SK-N-DZ (cell line): ENCODE measurements at regions not wholly inside any gene's neighbourhood (a gene's known extent, or its start where the extent isn't known, plus 50 kb on each side); places are given as distances from the start of the nearest gene placed in this dataset.

Experiments
- DNase-seq: peaks from one replicate; pipeline ENCODE4 v3.0.0-alpha.2; 2015; ENCODE audit warnings: low spot score

- DNase-seq = no peak
Observed at GRCh38 chr10:28962768-28963167, 285.4 kb downstream of the BAMBI start.

GRCh38 chr10:28963539-28964221, 286.4 kb downstream of the BAMBI start:
- no peak for DNase-seq

GRCh38 chr10:28965937-28966336, 288.6 kb downstream of the BAMBI start:
- DNase-seq = peak; percentile 24

GRCh38 chr10:28967031-28967430, 289.7 kb downstream of the BAMBI start:
- no peak for DNase-seq

GRCh38 chr10:28969413-28969812, 292.1 kb downstream of the BAMBI start:
- DNase-seq = no peak

DNA sequence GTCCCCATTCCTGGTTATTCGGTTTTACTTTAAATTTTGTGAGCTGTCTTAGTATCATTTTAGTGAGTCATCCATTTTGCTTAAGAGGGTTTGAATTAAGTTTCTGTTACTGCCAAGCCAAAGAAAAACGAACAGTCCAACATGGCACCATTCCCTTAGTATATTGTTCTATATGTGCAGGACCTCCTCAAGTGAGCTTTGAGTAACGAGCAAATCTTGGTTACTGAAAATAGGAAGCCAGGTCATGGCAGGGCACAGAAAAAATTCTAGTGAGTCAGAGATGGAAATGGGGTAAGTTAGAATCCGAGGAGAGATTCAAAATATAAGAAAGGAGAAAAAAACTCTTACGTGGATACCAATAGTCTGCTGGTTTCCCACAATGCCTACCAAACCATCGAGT, 292.9 kb downstream of the BAMBI start:
- DNase-seq = no peak

DNA sequence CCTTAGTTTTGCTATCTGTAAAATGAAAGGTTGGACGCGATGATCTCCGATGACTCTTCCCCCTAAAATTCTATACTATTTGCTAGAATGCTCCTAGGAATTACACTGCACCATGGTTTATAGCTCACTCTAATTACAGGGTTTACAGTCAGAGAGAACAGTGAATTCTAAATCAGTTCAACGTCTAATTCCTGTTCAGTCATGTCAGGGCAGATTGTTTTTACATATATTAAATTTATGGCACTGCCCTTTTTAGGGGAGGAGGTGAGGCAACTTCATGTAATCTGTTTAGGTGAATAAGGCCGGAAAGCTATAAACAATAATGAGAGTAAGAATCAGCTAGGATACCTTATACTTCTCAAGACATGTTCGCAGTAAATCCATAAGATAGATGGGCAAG, 293.9 kb downstream of the BAMBI start:
- DNase-seq = no peak

DNA sequence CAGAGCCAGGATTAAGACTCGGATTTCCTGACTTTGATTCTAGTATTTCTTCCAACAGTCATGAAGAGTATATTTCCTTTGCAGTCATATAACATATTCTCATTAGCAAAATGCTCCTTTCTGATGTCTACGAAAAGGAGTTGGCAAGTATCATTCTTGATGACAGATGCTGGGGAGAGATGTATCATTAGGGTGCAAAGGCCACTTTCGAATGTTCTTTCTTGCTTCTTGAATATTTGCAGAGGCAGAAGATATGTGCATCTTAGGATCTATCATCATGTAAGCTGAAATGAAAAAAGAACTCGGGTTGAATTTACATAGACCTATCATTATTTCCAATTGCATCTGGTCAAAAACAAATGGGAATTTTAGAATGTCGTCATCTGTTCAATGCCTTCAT, 294.4 kb downstream of the BAMBI start:
- no peak for DNase-seq

DNA sequence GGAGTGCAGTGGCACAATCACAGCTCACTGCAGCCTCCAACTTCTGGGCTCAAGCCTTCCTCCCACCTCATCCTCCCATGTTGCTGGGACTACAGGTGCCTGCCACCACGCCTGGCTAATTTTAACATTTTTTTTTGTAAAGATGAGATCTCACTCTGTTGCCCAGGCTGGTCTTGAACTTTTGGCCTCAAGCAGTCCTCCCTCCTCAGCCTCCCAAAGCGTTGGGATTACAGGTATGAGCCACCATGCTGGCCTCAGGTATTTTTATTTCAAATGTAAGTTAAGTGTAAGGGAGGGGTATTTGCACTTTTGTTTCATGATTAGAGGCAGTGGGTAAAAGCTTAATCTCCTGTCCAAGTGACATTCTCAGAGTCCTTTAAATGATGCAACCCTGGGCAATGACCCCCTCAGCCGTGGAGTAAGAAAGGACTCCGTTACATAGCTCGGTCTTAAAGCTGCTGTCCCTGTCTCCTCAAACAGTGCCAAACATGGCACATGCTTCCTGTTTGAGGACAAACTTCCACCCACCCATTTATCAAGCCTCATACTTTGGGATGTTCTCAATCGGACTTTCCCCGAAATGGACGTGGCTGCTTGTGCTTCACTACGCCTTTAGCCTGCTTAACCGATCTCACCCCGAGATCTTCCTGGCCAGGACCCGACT, 296.1 kb downstream of the BAMBI start:
- DNase-seq = no peak

- DNase-seq = no peak
Observed at GRCh38 chr10:28975891-28976531, 298.7 kb downstream of the BAMBI start.

- no peak for DNase-seq
Observed at GRCh38 chr10:28977518-28977917, 300.2 kb downstream of the BAMBI start.

DNA sequence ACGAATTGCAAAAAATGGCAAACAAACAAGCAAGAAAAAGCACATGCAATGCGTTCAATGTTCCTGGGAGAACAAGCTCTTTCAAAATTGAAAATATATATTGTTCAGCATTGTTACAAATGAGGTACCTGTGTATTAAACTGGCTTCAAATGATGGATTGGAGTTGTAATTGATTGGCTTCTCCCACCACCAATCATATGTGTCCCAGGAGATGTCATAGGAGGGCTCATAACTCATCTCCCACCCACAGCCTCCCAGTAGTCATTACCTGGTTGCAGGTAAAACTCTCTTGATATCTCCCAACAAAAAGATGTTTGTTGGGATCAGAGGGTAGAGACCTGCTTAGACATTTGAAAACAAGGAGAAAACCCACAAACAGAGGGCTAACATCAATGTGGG, 302.9 kb downstream of the BAMBI start:
- no peak for DNase-seq

- DNase-seq = no peak
Observed at GRCh38 chr10:28981007-28981406, 303.7 kb downstream of the BAMBI start.

DNA sequence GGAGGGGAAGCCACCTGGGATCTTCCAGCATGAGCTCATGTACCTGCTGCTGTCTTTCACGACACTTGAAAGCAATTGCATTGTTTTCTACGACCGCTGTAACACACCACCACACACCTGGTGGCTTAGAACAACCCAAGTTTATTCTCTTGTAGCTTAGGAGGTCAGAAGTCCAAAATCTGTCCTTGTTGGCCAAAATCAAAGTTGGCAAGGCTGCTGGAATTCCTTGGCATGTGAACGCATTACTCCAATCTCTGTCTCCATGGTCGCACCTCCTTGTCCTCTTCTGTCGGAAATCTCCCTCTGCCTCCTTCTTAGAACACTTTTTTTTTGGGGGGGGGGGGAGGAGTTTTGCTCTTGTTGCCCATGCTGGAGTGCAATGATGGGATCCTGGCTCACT, 305.7 kb downstream of the BAMBI start:
- DNase-seq = no peak

GRCh38 chr10:28983799-28984198, 305.1 kb upstream of the LYZL1 start:
- DNase-seq = no peak

- no peak for DNase-seq
Observed at GRCh38 chr10:28984431-28984830, 304.4 kb upstream of the LYZL1 start.

DNA sequence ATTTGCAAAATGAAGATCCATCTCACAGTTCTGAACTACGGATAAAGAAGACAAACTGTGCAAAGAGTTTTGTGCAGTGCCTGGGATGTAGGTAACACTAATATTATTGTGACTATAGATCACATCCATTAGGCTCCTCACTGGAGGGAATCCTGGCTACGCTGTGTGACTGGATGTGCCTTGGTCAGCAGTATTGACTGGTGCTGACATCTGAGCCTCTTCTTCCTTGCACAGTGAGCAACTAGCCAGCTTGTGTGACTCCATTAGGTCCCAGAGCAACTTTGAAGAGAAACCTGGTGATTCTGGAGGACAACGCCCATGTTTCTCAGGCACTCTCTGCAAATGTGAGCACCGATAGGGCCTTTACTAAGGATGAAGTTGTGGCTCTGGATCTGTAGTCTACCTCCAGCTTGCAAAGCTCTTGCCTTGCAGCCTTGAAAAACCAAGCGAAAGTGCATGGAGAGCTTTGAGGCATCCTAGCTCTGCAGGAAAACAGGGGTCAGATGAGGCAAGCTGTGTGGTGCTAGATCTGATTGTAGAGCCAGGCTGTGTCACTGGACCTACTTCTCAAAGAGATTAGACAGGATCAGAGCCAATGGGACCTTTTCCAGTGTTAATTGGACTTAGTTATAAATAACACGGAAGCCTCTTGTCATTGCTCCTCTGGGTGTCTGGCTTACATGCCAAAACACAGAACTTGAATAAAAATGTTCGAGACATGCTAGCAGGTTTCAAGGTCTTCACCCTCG, 303.6 kb upstream of the LYZL1 start:
- DNase-seq = no peak

- DNase-seq = no peak
Observed at GRCh38 chr10:28986117-28986792, 302.6 kb upstream of the LYZL1 start.

DNA sequence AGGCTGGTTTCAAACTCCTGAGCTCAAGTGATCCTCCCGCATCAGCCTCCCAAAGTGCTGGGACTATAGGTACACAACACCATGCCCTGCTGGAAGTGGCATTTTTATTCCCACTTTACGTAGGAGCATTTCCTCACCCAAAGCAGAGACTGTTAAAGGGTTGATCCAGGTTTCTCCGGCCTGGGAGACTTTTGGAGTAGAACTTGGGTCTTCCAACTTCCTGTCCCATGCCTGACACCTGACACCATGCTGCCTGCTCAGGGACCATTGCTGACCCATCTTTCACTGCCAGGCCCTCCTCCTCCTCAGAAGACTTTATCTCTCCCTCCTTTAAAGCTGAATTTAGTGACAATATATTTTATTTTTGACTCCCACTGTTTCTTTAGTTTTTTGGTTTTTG, 302.0 kb upstream of the LYZL1 start:
- DNase-seq = no peak

GRCh38 chr10:28987555-28988320, 301.1 kb upstream of the LYZL1 start:
- no peak for DNase-seq

GRCh38 chr10:28988980-28989379, 299.9 kb upstream of the LYZL1 start:
- DNase-seq = no peak
